Stimulated activated CD4-positive, alpha-beta T cell treated with anti-CD3 and anti-CD28 coated beads, Interleukin-4, amount 100 ng/mL, for 1 hour (primary cell): ENCODE measurements at regions not wholly inside any gene's neighbourhood (a gene's known extent, or its start where the extent isn't known, plus 50 kb on each side); places are given as distances from the start of the nearest gene placed in this dataset.

Experiments used
- DNase-seq: peaks from one replicate; pipeline ENCODE4 v3.0.0-alpha.2; 2020

- no peak for DNase-seq
These were observed 100.8 kb upstream of the SLC35B3 start for GRCh38 chr6:8536122-8536521.

- DNase-seq: no peak
These were observed 100.2 kb upstream of the SLC35B3 start for GRCh38 chr6:8535519-8535918.

GRCh38 chr6:8530785-8531435 lies 95.6 kb upstream of the SLC35B3 start:
- no peak for DNase-seq

GRCh38 chr6:8529250-8529649 lies 93.9 kb upstream of the SLC35B3 start:
- no peak for DNase-seq

- DNase-seq: no peak
These were observed 92.5 kb upstream of the SLC35B3 start for GRCh38 chr6:8527818-8528217.

GRCh38 chr6:8526624-8527023 lies 91.3 kb upstream of the SLC35B3 start:
- no peak for DNase-seq

GRCh38 chr6:8525370-8525769 lies 90.0 kb upstream of the SLC35B3 start:
- no peak for DNase-seq

GRCh38 chr6:8513174-8513573 lies 77.8 kb upstream of the SLC35B3 start:
- no peak for DNase-seq

- no peak for DNase-seq
These were observed 71.9 kb upstream of the SLC35B3 start for GRCh38 chr6:8507286-8507685.

- no peak for DNase-seq
These were observed 70.8 kb upstream of the SLC35B3 start for GRCh38 chr6:8506126-8506525.

GRCh38 chr6:8499540-8499939 lies 64.2 kb upstream of the SLC35B3 start:
- no peak for DNase-seq

- no peak for DNase-seq
These were observed 59.4 kb upstream of the SLC35B3 start for GRCh38 chr6:8494730-8495129.

GRCh38 chr6:8492536-8493133 lies 57.3 kb upstream of the SLC35B3 start:
- DNase-seq: no peak
